CD4-positive, alpha-beta T cell treated with Interleukin-6 at 100 ng/mL for 8 hours (primary cell): ENCODE measurements at regions not wholly inside any gene's neighbourhood (a gene's known extent, or its start where the extent isn't known, plus 50 kb on each side); places are given as distances from the start of the nearest gene placed in this dataset.

Source experiments
- DNase-seq: peaks from one replicate; pipeline ENCODE4 v3.0.0-alpha.2; 2020; ENCODE audit warnings: mixed read lengths, low spot score

DNA sequence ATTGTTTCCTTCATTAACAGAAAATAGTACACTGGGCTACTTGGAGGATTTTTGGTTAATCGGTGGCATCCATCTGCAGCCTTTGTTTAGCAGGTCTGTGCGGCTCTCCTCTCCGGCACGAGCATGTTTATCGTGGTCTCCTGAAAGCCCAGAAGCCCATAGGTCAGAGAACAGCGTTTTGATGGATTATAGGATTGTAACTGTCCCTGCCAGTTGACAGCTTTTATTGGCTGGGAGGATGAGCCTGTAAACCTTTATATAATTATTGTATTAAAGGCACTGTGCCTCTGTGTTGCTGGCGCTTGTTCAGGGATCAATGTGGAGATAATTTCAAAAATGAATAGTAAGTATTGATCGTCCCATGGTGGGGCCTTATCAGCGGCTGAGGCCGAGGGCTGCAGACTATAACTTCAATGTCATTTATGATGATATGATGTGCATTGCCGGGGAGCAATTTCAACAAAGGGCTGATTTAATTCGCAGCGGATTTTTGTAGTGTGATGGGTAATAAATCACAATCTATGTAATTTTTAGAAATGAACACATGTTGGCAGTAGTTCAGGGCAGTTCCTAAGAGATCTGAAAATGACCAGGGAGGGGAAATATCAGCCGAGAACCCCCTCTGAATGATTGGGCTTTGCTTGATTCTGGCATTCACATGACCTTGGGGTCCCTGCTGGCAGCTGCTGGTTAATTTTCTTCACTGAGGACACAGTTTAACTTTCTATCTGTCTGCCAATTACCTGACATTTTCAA lies 736.1 kb downstream of the GALR1 start:
- DNase-seq: no peak

DNA sequence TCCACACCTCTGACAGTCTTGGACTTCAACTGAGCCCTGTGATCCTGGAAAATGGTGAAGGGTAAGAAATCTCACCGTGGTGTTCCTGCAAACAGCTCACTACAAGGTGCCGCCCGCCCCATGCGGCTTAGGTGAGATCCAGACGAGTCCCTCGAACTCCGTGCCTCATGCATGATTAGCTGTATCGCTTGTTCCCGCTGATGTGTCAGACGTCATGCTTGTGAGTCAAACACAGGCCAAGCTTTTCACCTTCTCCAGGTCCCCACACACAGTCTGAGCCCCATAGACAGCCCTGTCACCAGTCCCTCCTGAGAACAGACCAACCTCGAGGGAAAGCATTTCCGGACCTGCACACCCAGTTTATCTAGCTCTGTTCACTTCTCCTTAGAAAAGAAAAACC lies 740.5 kb downstream of the GALR1 start:
- no peak for DNase-seq

DNA sequence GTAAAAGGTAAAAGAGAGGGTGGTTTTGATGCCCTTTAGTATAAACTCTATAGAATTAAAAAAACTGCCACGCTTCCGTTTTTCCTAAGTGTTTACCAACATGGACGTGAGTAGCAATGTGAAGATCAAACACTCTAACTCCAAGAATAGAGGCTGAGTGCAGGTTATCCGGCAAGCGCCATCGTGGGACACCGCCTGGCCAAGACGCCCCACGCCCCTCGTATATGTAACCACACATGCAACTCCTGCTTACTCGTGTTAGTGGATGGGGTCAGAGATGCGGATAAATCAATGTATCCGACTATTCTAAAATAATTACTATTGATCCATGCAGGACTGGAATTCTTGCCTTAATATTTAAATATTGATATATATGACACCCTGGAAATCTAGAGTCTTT lies 741.3 kb downstream of the GALR1 start:
- DNase-seq: no peak

DNA sequence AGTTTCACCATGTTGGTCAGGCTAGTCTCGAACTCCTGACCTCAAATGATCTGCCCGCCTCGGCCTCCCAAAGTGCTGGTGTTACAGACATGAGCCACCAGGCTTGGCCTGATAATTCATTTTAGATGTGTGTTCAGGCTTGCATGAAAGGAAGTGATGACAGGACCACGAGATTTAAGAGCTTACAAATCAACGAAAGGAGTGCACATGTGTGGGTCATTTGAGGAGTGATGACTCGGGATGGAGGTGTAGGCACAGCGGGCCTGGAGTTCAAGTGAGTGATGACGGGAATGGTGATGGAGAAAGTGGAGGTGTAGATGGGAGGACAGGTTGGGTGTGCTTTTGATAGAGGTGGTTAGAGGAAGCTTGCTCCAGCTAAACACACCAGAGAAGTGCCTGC lies 742.4 kb downstream of the GALR1 start:
- DNase-seq: no peak

DNA sequence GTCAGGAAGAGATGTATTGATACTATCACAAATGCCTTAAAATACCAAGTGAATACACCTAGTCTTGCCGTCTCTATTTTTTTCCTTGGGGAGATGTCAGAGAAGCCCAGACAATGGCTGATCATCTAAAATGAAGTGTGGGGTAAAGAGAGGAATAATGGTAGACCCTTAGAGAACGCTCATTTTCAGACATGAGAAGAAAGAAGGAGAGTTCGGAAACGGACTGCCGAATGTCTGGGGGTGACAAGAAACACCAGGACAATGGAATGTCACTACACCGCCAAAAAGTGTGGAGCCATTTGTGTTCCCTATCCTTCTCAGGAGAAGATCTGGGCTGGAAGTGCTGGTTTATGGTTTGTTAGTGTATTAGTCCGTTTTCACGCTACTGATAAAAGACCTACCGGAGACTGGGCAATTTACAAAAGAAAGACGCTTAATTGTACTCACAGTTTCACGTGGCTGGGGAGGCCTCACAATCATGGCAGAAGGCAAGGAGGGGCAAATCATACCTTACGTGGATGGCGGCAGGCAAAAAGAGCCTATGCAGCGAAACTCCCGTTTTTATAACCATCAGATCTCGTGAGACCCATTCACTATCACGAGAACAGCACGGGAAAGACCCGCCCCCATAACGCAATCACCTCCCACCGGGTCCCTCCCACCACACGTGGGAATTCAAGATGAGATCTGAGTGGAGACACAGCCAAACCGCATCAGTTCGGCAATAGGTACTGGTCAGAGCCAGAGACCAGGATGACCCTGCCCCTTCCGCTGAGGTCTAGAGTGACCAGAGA lies 743.7 kb downstream of the GALR1 start:
- no peak for DNase-seq

DNA sequence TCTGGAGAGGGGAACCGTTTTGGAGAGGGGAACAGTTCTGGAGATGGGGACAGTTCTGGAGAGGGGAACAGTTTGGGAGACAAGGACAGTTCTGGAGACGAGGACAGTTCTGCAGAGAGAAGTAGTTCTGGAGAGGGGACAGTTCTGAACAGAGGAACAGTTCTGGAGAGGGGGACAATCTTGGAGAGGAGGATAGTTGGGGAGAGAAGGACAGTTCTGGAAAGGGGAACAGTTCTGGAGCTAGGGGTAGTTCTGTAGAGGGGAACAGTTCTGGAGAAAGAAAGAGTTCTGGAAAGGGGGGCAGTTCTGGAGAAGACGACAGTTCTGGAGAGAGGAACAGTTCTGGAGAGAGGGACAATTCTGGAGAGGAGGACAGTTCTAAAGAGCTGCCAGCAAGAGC lies 745.9 kb downstream of the GALR1 start:
- DNase-seq: no peak

DNA sequence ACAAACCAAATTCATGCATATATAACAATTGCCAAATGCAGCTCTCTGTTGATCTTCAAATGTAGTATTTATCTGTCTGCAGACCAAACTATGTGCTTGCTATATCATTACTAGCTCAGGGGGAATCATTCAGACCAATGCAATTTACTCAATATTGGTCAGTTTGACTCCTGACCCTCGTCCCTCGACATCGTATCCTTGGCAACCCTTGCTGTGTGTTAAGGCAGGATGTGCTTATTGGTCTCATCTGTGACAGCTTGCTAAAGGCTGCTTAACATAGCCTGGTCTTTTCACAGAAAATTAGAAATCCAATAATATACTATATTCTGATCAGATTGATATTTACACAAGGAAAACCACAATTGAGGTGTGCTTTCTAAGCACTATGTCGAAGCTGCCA lies 747.1 kb downstream of the GALR1 start:
- no peak for DNase-seq

DNA sequence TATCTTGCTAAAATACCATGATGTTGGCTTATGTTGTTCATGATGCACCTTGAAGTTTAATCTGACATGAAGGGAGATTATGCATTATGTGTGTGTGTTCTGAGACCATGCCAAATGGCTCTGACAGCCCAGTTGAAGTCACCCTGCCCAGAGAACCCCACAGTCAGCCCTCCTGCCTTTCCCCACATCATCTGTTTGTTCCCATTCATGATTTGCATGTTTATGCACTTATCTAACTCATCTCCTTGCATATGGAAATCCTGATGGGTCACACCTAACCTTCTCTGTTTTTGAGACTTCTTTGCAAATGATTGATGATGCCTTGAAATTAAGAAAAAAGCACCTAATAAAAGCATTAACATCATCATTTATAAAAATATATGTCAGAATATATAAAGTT lies 752.2 kb downstream of the GALR1 start:
- DNase-seq: no peak

DNA sequence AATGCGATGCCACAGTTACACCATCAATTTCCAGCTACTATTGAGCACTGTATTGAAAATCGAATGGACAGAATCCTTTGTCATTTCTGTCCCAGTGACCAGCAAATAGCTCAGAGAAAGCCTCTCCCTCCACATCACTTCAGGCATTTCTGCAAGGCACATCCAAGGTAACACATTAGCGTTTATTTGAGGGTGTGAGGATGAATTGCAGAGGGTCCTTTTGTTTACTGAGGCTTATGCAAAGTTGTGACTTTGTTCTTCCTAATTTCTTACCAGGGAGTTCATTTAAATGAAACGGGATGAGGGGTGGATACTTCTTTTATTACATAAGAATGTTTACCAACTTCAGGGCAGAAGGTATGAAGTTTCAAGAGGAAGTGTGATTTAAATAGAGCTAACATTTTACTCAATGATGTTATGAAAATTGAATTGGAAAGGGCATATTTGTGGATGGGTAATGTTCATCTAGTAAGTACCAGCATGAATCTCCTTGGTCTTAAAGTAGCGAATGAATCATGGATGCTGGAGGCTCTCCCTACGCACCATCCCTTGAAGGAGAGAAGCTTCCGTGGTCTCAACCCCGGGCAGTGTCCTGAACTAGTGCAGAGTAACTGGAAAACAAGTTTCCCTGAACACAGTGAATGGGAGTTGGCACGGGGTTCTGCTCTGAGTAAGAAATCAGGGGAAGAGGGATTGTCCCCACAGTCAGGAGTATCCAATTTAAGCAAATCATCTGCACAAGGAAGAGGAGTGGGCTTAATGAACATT lies 756.5 kb downstream of the GALR1 start:
- no peak for DNase-seq

DNA sequence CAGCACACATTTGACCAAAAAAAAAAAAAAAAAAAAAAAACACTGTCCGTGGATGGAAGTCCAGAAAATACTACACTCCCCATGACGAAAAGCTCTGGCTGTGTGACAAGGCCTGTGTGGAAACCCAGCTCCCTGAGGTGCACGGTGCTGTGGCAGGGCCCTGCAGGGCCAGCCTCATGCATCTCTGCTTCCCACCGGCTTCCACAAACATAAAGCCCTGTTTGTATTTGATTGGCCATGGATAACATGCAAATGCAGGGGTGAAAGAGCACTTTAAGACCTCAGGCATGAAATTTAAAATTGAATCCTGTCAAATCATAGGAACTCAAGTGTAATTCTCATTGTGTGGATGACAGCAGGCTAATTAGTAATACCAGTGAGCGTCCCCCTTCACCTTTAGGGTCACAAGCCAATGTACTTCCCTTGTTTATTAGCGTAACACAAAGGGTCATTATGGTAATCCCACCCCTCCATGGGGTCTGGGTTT lies 757.2 kb downstream of the GALR1 start:
- DNase-seq: no peak

DNA sequence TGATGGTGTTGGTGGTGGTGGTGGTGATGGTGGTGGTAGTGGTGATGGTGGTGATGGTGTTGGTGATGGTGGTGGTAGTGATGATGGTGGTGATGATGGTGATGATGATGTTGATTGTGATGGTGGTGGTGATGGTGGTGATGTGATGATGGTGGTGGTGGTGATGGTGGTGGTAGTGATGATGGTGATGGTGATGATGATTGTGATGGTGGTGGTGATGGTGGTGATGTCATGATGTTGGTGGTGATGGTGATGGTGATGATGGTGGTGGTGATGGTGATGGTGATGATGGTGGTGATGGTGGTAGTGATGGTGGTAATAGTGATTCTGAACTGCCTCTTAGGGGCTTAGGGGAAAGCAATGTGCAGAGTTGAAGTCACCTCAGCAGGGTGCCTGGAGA lies 760.7 kb downstream of the GALR1 start:
- no peak for DNase-seq

DNA sequence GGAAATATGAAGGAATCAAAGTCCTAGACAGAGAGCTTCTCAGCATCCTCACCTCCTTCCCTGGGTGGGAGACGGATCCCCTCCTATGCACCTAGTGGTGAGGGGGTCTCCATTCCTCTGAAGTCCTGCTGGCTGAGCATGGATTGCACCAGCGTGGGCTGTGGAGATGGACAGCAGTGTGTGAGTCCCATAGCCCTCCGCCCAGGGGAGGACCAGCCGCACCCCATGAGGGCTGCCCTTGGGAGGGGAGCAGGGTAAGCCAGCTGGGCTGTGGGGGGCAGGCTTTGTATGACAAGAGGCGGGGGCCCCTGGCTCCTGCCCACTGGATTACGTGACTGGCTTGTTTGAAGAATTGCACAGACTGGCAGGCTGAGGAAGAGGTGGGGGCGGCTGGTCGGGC lies 768.2 kb downstream of the GALR1 start:
- no peak for DNase-seq

DNA sequence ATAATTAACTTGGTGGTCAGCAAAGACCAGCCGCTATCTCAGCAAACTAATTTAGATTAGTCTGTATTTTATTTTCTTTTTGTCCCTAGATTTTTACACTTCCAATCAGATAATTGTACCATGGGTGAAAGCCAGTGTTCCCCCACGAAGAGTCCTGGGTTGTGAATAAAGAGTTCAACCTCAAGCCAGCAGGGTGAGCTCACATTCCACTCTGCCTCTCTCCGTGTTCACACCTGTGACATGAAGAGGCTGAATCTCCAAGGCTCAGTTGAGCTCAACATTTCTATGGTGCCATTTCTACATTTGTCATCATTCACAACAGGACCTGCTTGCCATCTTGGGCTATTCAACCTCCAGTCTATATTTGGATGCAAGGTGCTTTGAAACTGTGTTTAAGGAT lies 771.5 kb downstream of the GALR1 start:
- DNase-seq: no peak

DNA sequence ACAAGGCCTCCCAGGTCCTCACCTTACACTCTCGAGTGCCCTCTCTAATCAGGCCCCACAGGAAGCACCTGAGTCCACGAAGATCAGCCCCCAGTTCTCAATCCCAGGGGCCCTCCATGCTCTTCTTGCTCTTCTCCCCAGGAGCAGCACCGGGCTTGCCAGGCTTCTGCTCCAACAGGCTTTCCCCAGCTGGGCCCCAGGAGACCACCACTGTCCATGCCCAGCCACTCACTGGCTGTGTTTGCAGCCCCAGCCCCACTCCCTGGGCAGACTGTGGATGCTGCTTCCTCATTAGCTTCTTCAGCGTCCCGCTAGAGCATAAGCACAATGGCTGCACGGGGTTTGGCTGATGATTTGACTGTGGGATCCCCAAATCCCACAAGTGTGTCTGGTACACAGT lies 781.9 kb downstream of the GALR1 start:
- DNase-seq: no peak

DNA sequence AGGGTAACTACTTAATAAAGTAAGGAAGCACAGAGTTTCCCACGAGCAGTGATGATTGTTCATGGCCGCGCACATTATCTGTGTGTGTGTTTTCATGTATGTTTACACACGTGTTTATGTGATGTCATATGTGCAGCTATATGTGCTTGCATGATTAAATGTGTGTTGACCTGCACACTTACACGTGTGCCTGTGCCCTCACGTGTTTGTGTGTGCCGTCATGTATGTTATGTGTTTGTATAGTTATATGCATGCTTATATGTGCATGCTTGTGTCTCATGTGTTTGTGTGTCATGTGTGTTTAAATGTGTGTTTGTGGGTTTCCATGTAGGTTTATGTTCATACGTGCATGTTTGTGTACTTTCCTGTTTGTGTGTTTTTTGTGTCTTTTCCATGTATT lies 782.3 kb downstream of the GALR1 start:
- no peak for DNase-seq

DNA sequence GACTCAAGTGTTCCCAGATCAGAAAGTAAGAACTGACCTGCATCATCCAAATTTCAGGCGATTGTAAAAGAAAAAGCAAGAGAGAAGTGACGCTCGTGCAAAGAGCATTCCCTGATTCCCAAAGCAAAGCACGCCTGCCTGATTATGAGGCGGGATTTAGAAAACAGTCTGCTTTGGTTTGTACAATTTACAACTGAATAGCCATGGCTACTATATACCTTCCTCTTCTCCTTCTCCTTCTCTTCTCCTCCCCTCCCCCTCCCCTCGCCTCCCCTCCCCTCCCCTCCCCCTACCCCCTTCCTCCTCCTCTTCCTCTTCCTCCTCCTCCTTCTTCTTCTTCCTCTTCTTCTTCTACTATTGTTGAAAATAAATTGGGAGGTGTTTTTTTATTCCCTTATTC lies 782.9 kb downstream of the GALR1 start:
- no peak for DNase-seq

DNA sequence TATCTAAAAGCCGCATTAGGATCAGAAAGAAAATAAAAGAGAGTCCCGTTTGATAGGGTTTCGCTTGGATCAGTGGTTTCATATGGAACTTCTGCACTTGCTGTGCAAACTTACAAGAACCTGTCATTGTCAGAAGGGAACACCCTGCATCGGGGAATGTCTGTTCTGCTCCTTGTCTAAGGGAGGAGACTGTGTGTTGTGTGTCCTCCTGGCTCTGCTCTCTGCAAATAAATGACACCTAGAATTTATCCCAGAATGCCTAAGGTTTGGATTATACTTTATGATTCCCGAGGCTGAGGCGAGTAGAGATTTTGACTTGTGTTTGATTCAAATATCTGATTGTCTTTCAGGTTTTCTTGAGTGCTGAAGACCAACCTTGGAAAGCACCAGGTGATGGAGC lies 785.1 kb downstream of the GALR1 start:
- no peak for DNase-seq

DNA sequence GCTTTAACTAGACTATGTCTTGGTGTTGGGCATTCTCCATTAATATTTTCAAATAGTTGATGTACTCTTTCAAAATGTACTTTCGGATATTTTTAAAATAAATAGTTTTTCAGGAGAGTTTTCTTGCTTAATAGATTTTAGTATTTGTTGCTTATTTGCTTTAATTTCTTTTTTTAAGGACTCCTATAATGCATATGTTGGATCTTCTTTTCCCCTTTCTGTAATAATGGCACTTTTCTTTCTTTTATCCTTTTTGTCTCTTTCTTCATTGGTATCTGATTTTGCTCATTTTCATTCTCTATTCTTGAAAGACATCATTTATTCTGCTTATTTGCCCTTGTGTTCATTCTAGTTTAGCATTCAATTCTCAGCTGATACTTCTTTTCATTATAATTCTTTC lies 791.6 kb downstream of the GALR1 start:
- DNase-seq: no peak

DNA sequence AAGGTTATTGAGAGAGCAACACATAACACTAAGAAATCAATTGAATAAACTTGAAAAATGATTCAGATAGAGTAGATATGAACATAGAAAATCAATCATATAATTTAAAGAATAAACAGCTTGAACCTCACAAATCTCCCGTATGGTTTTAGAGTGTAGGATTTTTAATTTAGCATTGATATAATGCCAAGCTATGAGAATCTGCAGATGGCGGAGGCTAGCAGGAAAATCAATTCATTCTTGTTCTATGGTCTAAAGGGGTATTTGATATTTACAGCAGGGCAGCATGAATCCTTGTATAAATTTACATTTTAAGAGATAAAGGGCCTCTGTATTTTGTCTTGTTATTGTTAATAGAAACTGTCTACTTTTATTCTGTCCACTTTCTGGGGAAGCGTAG lies 797.0 kb downstream of the GALR1 start:
- DNase-seq: no peak

DNA sequence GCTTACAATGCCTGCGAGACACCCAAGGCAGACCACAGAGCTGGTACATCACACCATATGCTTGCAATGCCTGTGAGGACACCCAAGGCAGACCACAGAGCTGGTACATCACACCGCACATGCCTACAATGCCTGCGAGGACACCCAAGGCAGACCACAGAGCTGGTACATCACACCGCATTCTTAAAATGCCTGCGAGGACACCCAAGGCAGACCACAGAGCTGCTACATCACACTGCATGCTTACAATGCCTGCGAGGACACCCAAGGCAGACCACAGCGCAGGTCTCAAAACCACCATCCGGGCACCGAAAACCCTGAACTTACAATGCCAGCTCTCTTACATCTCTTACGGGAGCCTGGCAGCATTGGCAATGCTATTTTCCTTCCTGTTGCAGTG lies 799.6 kb downstream of the GALR1 start:
- no peak for DNase-seq

DNA sequence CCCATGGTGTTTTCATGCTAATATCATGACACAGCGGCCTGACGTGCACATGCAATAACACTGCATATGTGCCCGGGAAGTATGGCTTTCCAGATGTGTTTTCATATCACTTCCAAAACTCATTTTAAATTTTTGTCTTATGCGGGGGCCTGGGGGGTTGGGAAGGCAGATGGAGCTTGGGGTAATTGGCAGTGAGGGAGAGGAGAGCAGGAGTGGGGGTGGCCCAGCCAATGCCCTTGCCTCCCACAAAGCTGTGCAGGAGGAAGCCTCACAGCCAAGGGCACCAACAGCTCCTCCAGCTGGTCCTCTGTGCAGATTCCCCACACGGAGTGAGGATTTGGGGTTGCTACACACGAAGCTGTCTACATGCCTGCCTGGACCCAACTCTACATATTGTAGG lies 805.2 kb downstream of the GALR1 start:
- DNase-seq: no peak

DNA sequence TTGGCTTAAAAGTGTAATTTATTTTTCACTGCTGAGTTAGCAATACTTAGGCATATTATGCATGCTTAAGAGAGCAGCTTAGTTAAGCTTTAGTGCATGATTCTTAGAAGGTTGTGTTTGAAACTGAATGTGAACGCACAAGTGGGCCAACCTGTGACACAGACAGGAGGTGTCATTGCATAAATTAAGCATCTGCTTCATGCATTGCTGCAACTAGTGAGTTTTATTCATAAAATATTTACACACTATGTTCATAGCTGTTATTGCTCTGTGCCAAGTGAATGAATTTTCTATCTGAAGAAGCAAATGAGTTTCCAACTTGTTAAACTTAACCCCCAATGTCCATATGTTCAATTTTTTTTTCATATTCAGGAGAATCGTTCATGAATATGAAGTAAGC lies 806.4 kb downstream of the GALR1 start:
- DNase-seq: no peak
